HG03097 (cell line): ENCODE measurements at regions not wholly inside any gene's neighbourhood (a gene's known extent, or its start where the extent isn't known, plus 50 kb on each side); places are given as distances from the start of the nearest gene placed in this dataset.

ENCODE experiments used
- ATAC-seq: cut with Tn5 transposase; IDR thresholded peaks from one replicate; pipeline ENCODE4 v1.9.1; 2021; ENCODE audit not compliant: unreplicated experiment, low FRiP score

DNA sequence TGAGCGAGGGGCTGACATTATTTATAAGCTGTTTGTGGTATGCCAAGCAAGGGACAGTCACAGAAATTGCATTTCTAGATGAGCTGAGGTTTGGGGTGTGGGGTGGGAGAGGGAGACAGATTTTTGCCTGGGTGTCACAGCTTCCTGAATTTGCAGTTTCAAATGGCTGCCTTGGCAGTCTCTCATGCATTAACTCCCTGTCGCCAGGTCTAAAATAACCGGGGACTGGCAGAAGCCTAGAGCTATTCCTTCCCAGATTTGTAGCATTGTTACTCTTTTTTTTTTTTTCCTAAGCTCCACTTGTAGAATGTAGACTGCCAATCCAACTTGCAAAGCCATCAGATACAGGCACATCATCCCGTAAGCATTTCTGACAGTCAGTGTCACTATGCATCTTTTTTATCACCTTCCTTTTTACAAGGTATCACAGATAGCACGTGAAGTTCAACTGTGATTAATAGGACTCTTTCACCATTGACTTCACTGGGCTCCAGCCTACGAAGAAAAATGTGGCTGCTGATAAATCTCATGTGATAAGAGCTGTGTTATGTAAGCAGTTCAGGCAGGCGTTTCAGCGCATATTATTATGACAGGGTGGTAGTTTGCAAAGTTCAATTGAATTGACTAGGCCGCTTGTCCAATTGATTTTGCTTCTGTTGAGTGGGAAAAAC lies 130.7 kb upstream of the CELF2 start:
- no peak for ATAC-seq

DNA sequence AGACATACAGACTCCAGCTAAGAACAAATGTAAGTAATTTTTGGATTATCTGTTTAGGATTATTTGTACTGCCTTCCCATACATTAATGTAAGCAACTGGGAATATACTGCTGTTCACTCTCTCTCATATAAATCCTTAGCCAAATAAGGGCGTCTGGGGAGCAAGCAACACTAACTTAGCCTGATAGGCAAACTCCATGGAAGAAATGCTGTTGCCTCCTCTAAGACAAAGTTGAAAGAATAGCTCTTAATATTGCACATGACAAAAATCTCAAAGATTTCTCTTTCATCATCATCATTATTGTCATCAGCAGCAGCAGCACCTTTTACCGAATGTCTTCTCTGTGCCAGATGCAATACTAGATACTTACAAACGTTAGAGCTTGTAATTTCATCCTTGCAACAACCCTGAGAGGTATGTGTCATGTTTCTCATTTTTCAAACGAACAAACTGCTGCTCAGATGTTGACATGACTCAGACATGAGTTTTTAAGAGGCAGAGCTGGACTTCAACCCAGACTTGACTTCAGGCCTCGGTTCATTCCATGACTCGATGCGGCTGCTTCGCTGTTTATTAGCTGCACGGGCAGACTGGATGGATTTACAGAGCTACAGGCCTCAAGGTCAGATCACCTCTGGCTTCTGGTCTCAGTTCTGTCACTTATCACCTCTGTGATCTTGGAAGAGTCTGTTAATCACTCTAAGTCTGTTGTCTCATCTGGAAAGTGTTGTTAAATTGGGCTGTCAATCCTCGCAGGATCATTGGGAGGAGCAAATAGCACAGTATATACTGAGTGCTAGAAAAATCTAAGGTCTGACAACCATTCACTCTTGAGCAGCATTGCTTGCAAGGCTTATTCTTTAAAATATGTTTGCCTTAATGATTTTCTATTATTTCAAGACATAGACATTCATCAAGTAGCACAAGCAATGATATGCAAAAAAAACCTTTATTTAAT lies 126.3 kb upstream of the CELF2 start:
- ATAC-seq, result no peak

DNA sequence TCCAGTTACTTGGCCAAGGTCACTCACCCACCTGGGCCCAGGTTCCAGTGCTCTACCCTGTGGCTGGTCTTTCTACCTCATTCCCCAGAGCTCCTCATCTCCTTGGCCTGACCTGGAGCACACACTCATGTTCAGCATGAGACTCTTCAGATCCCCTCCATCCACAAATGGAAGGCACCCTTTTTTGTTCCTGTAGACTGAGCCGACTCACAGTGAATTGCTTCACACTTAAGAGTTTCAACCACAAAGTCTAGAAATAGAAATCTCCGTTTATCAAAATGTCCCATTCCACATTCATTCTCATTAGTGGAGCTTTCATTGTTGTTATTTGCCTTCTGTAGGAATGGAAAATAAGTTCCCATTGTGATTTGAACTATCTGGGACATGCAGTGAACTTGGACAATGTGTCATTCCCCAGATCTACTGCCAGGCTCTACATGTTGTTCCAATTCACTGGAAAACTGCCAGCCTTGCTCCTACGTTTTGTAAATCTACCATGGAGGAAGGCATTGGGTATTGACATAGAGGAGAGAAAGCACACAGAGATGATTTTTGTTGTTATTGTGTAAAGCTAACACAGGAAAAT lies 125.3 kb upstream of the CELF2 start:
- no peak for ATAC-seq

DNA sequence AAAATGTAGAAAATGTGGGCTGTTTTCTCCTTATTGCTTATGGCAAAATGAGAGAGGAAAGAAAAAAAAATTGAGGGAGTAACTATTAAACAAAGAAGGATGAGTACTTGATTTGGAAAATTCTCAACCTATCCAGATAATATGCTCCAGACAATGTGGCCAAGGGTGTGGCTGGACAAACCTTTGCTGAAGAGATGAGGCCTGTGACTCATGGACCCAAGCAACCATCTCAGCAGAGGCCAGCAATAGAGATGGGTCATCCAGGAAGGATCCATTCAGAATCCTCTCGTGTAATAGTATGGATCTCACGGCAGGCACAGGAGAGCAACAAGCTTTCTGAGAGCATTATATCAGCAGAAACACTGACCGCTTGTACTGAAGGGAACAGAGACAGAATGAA lies 120.3 kb upstream of the CELF2 start:
- ATAC-seq, result no peak

DNA sequence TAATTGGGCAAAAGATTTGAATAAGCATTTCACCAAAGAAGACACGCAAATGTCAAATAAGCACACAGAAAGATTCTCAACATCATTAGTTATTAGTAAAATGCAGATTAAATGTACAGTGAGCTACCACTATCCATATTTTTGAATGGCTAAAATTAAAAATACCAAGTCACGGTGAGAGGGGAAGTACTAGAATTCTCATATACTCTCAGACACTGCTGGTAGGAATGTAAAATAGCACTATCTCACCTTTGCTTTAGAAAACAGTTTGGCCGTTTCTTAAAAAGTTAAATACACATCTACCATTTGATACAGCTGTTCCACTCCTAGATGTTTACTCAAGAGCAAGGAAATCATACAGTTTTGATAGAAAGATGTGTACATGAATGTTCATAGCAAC lies 115.8 kb upstream of the CELF2 start:
- no peak for ATAC-seq

DNA sequence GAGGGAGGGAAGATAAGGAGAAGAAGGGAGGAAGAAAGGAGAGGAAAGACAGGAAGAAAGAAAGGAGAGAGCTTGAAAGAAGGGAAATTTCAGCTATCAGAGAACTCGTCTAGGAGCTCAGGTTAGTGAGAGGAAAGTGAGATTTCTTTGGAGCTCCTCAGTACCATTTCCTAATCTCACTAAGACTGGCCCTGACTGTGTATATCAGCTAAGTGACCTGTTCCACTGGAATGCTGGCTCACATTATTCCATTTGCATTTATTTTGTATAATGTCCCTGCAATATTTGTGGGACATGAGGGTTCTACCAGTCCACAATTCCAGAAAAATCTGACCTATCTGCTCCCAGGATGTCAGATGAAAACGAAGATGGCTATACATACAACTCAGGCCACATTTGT lies 114.7 kb upstream of the CELF2 start:
- no peak for ATAC-seq

DNA sequence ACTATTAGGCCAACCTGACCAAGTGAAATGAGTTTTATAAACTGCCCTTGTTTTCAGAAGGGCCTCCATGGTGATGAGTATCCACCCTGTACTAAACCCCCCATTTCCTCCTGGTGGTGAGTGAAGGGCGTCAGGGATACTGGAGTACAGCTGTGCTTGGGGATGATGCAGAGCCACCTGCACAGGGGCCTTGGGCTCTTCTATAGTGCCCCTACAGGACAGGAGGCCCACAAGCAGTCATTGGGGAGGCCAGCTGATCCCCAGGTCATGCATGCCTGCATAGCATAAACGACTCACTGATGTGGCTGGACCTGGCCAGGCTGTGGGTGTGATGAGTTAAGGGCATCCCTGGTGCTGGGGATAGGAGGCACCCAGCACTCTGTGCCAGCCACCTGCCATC lies 114.1 kb upstream of the CELF2 start:
- ATAC-seq, result no peak

DNA sequence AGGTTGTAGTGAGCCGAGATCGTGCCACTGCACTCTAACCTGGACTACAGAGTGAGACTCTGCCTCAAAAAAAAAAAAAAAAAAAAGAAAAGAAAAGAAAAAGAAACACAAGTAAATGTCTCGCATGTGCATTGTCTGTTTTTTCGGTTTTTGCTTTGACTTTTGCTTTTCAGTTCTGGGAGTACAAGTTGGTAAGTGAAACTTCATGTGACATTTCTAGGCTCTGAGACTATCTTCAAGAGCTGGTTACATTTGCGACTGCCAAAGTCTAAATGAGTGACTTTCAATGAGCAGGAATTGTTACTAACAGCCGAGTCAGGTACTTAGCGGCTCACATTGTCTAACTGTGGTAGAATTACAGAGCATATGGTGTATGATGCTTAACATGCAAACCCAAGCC lies 107.0 kb upstream of the CELF2 start:
- no peak for ATAC-seq

DNA sequence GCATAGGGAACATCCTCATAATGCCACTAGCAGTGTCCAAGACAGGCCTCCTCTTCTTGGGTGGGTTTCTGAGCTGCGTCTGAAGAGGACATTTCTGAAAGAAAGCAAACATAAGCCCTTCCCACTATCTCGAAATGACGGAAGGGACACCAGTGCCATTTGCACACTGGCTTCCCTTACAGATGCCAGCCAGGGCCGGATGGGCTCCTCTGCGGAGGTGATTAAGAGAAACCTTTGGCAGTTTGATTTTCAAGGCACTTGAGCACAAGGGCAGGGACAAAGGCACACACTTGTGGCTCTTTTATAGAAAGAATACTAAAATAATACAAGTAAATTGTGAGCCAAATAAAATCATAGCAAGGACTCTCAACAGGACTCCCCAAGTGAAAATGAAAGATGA lies 106.6 kb upstream of the CELF2 start:
- ATAC-seq, result no peak

DNA sequence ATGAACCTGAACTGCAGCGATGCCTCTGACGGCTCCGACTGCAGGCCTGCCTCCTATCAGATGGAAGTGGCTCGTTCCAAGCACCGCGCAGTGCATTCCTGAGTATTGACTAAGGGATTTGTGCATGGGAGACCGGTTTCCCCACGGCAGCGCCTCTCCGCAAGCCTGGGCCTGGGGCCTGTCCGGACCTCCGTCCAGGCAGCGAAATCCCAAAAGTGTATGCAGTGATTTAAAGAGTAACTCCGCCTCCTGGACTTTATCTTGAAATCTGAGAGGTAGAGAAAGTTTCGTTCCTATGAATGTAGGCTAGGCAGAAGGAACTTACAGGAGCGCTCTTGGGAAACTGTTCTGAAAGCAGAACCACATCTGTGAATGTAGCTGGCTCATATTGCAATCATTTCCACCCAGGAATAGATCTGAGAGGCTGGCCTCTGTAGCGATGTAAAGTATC lies 106.2 kb upstream of the CELF2 start:
- no peak for ATAC-seq

DNA sequence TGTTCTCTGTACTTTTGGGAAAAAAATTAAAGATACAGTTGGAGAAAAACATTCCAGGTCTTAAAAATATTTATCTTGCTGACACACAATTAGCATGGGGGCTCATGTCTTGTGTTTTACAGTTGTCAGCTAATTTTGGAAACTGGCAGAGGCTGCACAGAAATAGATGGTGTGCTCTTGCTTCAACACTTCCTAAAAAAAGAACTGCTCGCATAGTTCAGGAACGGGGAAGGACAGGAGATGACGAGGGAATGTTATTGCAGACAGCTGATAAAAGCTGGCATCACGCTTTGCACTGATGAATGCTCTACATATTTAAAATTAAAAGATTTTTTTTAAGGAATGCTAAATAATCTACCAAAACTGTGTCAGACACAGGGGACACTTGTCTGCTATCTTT lies 103.5 kb upstream of the CELF2 start:
- no peak for ATAC-seq

DNA sequence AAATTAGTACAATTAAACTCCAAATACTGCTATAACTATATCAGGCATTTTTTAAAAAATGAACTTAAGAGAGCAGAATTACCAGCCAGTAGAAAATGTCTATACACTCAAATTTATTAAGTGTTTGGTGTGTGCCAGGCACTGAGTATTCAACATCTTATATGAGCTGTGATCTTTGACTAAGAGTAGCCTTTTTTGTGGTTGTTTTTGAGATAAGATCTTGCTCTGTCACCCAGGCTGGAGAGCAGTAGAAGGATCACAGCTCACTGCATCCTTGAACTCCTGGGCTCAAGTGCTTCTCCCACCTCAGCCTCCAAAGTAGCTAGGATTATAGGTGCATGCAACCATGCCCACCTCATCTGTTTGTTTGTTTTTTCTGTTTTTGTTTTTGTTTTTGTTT lies 102.5 kb upstream of the CELF2 start:
- ATAC-seq, result no peak

DNA sequence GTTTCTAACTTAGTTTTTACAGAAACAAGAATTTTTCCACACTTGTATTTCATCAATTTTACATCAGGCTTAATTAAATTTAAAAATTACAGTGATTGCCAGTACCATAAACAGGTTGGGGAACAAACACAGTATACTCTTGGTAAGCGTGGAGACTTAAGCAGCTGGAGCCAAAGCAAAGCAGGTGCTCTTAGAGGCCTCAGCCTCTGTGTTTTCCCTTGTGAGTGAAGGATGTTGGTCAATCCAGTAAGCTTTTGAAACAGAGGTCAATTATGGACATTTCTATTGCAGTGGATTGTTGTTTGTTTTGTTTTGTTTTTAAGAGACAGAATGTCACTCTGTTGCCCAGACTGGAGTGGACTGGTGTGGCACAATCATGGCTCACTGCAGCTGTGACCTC lies 100.6 kb upstream of the CELF2 start:
- ATAC-seq, result no peak

DNA sequence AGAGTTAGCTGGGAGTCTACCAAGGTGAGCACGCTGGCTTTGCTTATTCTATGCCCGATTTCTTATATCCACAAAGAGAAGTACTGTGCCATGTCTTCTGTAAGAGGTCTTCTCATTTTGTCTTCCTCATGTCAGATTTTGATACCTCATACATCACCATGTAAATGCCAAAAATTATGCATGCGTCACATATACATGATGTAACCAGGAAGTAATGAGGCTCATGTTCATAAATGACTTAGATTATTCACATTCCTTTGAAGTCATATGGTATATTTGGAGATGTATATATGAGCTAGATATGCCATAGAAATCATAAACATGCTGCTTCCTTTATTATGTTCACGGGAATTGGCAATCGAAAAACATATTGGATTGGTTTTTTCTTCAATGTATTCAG lies 97.7 kb upstream of the CELF2 start:
- no peak for ATAC-seq

DNA sequence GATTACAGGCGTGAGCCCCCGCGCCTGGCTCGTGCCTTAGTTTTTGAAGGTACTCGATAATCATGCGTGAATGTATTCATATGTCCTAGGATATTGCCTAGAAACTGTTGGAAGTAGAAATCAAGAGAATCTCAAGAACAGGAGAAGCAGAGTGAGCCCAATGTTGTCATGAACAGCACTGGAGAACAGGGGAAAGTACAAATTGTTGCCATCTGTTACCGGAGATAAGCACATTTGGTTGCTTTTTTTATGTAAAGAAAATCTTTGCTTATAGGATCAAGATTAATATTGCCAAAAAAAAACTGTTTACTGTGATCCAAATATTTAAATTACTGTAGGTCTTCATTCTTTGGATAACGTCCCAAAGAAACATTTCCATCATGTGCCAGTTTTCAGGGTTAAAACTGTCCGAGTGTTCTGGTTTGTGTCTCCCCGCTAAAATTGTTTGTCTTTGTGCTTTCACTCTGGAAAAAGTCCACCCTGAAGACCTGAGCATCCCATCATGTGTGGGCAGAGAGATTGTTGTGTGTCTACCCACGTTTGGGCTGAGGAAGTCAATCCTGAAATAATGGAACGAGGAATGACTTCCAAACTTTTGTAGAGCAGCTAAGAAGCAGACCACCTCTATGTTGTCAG lies 95.7 kb upstream of the CELF2 start:
- no peak for ATAC-seq

DNA sequence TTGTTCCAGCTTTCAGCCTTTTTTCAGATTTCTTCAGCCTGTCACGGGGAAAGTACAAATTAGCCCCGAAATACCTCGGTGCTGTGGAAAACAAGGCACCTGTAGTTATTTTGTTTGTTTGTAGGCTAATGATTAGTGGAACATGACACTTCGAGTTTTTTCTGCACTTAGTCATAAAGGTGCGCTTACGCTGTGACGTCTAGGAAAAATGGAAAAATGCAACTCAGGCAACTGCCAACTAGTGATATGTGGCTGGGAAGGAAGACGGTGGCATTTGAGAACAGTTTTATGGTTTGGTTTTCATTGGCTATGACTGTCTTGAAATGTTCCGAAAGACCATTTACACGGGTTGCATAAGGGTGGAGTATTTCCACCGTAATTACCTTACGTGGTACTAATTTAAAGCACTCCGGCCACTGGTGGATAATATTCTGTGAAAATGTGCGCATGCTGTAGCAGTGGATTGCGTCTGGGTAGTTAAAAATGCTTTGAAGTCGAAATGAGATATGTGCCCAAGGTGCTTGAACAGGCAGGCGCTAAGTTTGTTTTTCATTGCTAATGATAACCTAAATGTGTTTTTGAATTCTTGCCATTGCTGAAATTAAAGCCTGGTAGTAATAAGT lies 94.5 kb upstream of the CELF2 start:
- ATAC-seq, result no peak

DNA sequence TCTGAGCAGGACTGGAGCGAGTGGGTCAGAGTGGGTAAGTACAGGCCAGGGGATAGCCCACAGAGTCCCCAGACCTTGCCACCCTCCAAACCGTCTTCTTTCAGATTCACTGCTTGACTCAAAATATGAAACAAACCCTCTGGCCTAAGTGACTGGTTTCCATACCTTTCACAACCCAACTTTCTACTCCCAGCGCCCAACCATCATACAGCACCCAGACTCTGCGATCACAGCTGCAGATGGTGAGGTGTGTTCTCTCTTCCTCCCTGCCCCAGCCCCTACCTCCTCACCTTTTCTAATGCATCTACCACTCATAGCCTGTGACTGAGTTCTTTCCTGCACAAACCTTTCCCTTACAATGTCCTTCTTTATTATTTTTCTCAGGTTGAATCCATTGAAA lies 92.0 kb upstream of the CELF2 start:
- ATAC-seq, result no peak

DNA sequence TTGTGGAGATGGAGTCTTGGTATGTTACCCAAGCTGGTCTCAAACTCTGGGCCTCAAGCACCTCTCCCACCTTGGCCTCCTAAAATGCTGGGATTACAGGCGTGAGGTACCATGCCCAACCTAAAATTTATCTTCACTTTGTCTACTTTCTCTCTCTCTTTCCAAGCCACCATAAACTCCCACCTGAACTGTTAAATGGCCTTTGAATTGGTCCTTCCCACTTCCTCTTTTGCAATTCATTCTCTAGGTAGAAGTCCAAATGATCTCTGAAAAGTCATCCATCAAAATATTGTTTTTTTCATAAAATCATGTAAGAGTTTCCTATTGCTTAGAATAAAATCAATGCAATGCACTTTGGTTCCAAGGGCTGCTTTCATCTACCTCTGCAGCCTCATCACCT lies 90.1 kb upstream of the CELF2 start:
- ATAC-seq, result no peak

DNA sequence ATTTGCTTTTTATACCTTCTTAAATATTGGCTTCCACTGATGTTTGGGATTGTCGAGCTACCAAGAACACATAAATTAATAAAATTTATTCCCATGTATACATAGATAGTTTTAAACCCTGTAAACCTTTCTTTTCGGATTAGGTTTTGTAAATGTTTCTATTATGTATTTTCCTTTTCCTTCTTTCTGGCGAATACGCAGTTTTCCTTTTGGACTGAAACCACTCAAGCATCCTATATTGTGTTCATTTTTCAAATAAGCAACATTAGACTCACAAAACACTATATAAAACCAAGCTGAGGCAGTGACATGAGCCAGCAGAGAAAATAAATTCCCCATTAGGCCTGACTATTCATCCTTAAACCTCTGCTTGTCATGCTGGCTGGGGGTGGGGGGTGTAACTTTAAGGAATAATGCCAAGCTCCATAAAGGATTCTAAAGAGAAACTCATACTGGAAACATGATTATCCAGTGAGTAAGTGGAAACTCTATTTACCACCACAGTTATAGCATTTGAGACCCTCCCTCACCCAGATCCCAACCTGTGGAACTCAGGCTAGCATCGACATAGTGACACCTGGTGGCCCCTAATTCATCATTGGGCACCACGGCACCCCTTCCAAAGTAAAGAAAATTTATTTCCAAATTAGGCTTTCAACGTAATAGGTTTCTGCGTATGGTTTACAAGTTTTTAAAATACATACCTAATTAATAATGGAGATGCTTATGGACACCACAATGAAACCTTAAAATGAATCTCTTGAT lies 86.5 kb upstream of the CELF2 start:
- ATAC-seq, result no peak

DNA sequence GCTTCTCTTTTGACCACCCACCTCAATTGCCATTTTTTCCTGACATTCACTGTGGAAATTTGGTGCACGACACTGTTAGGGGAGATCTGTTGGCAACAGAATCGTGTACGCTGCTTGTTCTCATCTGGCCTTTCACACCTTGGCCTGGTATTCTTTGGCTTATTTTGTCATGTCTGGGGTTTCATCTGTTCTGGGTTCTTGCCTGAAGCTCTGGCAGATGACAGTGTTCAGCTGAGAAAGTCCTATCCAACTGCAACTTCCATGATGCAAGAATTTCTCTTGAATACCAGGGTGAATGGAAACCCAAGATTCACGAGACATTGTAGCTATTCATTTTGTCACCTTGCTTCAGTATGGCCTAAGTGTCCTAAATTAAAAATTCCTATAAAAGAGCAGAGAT lies 82.6 kb upstream of the CELF2 start:
- no peak for ATAC-seq
